ENCODE measurements at regions not wholly inside any gene's neighbourhood (a gene's known extent, or its start where the extent isn't known, plus 50 kb on each side); places are given as distances from the start of the nearest gene placed in this dataset.

DNA sequence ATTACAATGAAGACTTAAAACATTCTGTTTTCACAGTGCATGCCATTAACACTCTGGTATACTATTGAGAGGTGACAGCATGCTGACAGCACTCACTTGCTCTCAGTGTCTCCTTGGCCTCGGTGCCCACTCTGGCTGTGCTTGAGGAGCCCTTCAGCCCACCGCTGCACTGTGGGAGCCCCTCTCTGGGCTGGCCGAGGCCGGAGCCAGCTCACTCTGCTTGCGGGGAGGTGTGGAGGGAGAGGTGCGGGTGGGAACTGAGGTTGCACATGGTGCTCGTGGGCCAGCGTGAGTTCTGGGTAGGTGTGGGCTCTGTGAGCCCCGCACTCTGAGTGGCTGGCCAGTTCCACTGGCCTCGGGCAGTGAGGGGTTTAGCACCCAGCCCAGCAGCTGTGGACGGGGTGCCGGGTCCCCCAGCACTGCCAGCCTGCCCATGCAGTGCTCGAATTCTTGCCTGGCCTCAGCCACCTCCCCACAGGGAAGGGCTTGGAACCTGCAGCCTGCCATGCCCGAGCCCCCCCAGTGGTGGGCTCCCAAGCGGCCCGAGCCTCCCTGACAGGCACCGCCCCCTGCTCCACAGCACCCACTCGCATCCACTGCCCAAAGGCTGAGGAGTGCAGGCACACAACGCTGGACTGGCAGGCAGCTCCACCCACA, 135.3 kb upstream of the AR start (continued):
- TF ChIP-seq, protein P1, sequence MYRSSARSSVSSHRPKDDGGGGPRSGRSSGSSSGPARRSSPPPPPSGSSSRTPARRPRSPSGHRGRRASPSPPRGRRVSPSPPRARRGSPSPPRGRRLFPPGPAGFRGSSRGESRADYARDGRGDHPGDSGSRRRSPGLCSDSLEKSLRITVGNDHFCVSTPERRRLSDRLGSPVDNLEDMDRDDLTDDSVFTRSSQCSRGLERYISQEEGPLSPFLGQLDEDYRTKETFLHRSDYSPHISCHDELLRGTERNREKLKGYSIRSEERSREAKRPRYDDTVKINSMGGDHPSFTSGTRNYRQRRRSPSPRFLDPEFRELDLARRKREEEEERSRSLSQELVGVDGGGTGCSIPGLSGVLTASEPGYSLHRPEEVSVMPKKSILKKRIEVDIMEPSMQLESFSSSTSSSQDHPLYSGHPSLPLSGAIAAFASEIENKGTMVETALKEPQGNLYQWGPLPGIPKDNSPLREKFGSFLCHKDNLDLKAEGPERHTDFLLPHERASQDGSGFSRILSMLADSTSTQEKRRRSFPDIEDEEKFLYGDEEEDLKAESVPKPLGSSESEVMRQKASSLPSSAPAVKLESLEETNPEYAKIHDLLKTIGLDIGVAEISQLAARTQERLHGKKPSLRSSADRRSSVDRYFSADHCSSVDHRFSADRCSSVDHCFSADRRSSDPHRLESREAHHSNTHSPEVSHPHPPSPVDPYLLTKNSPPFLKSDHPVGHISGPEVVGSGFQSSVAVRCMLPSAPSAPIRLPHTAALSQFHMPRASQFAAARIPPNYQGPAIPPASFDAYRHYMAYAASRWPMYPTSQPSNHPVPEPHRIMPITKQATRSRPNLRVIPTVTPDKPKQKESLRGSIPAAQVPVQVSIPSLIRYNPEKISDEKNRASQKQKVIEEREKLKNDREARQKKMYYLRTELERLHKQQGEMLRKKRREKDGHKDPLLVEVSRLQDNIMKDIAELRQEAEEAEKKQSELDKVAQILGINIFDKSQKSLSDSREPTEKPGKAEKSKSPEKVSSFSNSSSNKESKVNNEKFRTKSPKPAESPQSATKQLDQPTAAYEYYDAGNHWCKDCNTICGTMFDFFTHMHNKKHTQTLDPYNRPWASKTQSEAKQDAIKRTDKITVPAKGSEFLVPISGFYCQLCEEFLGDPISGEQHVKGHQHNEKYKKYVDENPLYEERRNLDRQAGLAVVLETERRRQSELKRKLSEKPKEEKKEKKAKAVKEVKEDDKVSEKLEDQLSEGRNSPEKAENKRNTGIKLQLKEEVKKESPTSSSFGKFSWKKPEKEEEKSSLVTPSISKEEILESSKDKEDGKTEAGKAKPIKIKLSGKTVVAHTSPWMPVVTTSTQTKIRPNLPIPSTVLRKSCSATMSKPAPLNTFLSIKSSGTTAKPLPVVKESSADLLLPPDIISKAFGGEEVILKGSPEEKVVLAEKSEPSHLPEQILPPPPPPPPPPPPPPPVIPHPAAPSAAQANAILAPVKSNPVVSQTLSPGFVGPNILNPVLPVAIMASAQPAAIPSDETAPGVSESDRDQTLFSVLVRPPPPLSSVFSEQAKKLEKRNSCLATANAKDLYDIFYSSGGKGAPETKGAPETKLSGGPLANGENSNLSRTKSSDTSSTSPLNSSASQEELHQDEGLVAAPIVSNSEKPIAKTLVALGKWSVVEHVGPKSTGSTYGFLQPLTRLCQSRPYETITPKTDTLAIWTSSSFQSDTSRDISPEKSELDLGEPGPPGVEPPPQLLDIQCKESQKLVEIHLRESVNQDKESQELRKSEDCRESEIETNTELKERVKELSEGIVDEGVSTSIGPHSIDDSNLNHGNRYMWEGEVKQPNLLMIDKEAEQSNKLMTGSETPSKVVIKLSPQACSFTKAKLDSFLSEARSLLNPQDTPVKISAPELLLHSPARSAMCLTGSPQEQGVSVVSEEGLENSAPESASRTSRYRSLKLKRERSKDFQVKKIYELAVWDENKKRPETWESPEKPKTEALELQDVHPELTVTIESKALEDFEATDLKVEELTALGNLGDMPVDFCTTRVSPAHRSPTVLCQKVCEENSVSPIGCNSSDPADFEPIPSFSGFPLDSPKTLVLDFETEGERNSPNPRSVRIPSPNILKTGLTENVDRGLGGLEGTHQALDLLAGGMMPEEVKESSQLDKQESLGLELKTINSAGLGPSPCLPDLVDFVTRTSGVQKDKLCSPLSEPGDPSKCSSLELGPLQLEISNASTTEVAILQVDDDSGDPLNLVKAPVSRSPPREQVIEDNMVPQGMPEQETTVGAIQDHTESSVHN (CRISPR knock-in tag; IDR thresholded peaks at IDR 0.05): no peak
- TF ChIP-seq IRX3 (CRISPR knock-in tag; IDR thresholded peaks at IDR 0.05; ENCODE audit: borderline replicate concordance, low read depth): no peak
- TF ChIP-seq, protein P2, sequence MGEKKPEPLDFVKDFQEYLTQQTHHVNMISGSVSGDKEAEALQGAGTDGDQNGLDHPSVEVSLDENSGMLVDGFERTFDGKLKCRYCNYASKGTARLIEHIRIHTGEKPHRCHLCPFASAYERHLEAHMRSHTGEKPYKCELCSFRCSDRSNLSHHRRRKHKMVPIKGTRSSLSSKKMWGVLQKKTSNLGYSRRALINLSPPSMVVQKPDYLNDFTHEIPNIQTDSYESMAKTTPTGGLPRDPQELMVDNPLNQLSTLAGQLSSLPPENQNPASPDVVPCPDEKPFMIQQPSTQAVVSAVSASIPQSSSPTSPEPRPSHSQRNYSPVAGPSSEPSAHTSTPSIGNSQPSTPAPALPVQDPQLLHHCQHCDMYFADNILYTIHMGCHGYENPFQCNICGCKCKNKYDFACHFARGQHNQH (CRISPR knock-in tag; IDR thresholded peaks at IDR 0.05): no peak

Data from HepG2 (cell line).